ENCODE measurements at regions not wholly inside any gene's neighbourhood (a gene's known extent, or its start where the extent isn't known, plus 50 kb on each side); places are given as distances from the start of the nearest gene placed in this dataset.

DNA sequence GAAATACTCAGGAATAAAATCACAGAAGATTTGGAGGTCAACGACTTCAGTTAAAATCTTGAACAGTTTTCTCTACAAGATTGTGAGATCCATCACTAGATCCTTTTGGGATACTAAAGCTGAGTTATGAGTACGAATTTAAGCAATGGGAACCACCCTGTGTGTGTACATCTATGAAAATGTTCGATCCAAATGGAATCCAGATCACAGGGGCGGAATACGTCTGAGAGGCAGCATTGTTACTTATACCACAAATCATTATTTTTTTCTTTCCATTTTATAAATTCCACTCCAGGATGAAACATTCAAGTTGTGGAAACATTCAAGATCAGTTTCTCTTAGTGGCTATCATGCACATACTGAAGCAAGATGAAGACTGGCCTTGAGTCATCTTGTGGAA, 239.3 kb upstream of the PAPPA start:
- DNase-seq = no peak

DNA sequence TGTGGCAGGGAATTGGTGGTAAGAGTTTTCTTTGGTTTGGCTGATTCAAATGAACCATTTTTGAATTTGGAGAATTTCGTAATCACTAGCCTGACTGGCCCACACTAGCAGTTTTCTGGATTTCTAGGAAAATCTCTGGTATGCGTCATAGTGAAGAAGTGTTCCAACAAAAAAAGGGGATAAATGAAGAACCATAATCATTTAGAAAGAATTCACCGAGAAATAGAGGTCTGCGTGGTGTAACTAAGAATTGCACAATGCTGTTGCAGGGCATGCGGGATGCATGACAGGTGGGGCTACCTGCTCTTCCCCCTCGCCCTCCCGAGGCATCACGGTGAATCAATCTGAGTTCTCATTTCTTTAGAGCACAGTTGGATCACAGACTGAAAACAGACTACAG, 232.3 kb upstream of the PAPPA start:
- DNase-seq = no peak

DNA sequence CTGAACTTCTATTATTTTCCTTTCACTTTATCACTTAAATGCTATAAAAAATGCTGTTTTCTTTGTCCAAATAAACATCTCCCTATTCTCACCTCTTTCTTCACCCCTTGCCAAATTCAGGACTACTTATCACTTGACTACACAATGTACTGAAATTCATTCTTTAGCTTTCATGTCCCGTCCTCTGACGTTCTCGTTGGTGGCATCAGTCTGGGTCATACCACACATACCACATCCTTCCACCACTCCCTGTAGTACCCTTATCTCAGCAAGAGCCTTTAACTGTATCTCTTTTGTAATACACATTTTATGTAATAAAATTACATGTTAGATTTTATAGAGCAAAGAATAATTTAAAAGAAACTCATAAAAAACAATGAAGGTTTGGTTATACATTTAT, 231.1 kb upstream of the PAPPA start:
- DNase-seq = no peak

DNA sequence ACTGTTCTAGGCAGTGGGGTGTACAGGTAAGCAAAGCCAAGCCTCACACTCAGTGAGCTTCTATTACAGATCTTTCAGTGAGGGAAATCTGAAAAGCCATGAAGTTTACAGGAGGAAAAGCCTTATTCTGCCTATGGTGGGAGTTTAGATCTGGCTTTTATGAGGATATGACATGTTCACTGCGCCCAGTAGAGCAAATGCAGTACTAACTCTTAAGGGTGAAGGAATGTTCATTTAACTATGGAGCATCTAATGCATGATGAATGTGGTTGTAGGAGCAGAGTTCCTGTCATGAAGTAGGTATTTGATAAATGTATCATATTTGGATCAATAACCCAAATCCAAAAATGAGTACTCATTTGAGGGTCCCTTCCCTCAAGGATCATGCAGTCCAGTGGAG, 230.2 kb upstream of the PAPPA start:
- no peak for DNase-seq

DNA sequence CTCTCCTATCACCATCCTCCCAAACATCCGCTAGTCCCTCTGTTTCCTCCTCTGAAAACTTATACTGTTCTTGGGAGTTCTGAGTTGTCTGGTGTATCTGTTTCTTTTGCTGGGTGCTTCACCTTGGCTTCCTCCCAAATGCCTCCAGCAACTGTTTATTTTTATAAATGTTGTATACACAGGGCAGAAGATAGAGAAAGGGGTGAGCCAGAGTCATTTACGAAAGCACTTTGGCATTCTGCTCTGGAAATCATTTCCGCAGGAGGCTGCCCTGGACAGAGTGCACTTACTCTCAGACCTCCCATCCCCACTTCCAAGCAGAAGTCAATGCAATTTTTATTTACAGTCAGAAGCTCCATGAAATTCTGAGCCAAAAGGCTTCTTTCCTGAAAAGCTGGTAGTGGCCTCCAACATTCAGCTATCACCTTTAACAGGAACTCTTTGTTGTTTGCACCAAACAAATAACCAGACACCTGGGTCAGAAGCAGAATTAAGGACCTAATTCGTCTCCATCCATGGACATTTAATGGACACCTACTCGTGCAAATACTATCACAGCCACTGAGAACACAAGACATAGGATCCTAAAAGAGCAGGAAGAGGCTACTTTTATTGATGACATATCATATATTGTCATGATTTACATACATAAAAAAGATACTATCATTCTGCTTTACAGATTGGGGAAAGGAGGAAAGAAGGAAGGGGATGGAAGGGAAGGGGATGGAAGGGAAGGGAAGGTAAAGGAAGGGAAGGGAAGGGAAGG, 229.5 kb upstream of the PAPPA start:
- no peak for DNase-seq

DNA sequence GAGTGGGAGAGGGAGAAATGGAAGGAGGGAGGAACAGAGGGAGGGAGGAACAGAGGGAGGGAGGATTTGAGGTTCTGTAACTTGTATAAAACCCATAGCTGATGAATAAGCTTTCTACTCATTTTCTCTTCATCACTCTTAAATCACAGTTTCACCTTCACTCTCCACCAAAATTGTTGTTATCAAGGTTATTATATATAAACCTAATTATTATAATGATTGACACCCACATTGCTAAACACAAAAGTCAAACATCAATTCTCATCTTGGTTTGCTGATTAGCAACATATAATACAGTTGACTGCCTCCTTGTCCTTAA, 229.0 kb upstream of the PAPPA start:
- DNase-seq = no peak

DNA sequence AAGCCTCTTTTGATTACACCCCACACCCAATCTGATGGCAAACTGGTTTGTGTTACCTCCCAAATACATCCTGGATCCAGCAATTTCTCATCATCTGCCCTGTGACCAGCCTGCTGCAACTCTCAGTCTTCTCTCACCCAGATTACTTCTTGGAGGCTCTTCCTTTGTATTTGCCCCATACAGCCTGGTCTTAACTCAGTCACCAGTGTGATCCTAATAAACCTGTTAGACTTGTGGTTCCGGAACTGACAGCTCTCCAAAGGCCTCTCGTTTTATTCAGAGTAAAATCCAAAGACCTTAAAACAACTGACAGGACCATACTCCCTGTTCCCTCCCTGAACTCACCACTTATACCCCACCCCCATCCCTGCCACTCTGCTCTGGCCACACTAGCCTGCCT, 228.2 kb upstream of the PAPPA start:
- DNase-seq = no peak

DNA sequence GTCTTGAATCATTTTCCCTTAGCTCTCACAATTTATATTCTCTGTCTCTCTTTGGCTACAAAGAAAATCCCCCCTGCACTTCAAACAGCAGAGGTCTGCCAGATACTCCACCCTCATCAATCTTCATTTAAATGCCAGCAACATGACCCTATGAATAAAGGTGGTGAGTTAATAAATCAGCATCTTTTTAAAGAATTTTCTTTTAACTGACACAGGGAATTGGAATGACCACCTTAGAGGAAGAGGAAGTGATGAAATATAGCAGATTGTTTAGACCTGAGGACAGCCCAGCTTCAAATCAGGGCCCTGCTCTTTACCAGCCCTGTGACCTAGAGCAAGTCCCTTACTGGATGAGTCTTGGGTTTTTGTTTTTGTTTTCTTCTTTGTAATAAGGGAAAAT, 223.1 kb upstream of the PAPPA start:
- DNase-seq = no peak

DNA sequence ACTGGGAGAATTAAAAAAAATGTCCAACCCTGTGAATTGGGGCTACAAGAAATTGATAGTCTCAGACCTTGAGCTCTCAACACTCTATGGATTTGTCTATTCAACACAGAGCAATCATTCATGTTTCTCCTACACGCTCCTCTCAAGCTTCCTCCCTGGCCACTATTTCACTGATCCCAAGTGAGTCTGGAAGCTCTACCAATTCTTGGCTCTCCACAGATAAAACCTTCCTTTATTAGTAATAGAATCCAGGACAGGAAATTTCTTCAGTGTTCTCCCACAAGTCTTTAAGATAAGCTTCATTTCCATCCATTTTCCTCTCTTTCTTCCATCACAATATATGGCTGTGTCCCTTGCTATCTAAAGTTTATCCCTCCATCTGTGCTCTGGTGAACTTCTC, 215.1 kb upstream of the PAPPA start:
- no peak for DNase-seq

DNA sequence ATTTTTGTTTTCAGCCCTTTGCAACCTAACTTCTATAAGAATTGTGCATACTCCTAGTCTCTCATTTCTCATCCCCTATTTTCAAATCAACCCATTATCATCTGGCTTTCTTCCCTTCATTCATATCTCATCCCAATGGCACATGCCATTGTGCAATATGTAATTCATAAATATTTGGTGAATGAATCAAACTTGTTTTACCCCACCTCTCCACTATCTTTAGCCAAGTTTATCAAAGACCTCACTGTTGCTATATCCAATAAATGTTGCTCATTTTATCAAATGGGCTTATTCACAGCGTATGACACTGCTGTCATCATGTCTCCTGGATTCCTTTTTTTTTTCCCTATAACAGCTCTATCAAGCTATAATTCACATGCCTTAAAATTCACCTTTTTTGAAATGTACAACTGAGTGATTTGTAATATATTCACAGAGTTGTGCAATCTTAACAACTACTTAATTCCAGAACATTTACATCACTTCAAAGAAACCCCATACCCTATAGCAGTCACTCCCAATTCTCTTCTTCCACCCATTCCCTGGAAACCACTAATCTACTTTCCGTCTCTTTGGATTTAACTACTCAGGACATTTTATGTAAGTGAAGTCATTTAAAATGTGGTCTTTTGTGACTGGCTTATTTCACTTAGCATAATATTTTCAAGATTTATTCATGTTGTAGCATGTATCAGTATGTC, 214.4 kb upstream of the PAPPA start:
- DNase-seq = no peak

DNA sequence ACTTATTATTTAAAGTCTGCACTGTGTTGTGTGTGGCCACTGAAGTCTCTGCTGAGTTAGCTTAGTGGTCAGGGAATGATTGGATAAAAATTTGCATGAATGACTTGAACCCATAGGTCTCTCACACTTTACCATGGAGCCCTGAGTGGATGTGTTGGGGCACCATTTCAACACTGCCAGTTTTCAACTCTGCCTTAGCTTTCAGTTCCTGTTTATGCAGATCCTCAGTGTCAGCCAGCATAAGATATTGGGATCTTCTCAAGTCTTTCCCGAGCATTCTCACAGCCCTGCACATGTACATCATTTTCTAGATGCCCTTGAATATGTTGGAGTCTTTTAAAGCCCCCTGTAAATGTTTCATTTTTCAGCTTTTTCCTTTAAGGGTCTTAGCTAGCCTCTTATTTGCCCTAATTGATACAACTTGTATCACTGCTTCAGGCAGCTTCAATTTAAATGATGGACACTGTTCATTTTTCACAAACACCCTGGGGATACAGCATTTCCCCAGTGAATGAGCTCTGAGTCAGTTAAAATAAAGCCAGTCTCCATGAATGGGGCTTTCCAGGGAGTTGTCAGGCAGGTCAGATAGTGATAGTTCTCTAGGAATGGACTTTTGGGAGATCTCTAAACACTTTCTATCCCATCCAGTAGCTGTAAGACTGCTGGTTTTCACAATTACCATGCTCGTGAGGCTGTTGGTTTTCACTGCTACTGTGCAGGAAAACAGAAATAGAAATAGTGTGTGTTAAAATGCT, 211.9 kb upstream of the PAPPA start:
- no peak for DNase-seq

DNA sequence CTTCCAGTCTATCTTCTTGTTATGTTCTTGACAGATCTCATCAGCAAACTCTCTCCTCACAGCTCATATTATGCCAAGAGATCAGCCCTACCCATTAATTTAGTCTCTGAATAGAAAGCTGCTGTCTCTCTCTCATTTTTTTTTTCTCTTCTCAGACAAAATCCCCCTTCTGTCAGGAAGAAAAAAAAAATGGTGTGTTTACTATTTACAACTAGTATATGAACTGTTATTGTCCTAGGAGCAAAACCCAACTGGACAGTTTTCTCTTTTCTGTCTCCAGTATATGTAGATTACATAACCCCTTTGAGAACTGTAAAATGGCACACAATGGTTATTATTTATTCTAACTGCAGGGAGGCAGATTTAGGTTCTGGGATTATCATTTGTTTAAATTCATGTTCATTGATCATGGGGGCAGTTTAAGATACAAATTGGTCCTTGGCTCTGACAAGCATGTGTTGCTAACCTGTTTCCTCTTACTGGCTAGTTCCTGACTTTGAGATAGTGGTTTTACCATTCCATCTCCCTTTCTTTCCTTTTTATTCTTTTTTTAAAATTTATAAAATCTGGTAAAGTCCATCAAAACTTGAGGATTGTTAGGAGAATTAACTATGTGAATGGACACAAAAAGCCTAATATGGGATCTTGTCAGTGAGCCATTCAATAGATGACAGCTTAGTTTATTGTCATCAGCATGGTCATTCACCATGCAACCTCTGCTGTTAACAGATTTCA, 210.0 kb upstream of the PAPPA start:
- no peak for DNase-seq

DNA sequence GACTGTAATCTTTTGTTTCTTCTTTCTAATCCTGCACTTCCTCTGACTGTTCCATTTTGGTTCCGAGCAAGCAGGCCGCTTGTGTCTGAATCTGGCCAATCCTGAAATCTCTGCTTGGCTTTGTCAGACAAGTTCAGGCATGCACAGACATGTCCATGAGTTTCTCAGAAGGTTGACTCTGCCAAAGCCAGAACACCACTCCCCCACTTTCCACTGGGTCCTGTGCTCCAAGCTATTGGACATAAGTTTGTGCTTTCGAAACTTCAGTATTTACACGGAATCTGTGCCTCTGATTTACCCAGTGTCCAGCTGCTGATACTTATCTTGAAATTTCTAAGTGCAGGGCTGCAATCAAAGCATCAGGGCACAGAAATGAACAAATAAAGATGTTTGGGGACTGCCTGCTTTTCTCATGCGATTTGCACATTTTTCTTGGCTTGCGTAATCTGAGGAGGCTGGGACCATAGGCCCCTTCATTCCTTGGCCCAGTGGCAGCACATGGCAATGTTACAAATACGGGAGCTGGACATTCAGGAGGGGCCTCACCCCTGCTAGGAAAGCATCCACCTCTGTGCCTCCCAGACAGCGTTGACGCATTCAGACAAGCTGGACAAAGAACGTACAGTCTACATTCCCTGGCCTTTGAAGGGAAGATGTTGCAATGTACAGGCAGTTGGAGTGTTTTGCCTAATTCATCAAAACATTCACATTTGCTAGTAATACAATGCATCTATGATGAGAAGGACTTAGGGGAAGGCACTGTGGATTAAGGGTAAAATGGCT, 209.2 kb upstream of the PAPPA start:
- peak; percentile 33 for DNase-seq

DNA sequence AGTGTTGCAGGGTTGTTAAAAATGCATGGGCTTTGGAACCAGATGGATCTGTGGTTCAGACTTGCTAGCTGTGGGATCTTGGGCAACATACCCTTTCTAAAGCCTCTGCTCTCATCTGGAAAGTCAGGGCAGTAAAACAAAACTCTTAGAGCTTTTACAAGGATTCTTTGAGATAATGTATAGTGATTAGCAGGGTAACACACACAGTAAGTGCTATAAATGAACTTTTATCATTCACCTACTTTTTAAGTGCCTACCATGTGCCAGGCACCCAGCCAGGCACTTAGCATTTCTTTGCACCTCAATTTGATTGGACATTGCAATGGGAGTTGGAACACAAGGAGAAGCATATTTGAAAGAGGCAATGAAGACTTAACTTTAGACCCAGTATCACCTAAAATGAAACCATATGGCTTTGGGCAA, 208.6 kb upstream of the PAPPA start:
- no peak for DNase-seq

DNA sequence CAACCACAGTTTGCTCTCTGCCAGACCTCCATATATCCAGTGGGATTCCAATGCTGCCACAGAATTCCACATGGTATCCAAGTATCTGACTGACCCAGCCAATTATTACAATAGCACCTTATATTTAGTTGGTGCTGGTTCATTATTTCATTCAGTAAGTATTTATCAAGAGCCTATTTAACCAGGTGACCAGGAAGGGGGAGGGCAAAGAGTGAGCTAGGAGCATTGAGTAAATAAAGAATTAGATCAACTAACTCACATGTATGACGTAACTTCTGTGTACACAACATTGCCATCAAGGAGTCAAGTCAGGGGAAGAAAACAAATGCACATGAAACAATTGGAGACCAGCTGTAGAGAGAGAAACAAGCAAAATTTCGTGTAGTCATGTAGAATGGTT, 207.1 kb upstream of the PAPPA start:
- peak; percentile 25 for DNase-seq

DNA sequence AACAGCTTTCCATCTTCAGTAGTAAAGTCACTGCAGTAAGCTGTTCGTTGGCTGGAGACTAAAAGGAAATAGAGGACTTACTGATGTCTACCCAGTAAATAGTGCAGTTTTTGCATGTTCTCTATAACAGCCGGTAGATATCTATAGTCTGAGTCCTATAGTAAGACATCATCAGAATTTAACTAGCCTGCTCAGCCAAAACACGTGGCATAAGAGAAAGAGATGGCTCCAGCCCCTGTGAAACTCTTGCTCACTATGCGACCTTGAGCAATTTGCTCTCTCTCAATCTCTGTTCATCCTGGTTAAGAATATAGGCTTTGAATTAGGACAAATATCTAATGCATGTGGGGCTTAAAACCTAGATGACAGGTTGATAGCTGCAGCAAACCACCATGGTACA, 201.6 kb upstream of the PAPPA start:
- no peak for DNase-seq

DNA sequence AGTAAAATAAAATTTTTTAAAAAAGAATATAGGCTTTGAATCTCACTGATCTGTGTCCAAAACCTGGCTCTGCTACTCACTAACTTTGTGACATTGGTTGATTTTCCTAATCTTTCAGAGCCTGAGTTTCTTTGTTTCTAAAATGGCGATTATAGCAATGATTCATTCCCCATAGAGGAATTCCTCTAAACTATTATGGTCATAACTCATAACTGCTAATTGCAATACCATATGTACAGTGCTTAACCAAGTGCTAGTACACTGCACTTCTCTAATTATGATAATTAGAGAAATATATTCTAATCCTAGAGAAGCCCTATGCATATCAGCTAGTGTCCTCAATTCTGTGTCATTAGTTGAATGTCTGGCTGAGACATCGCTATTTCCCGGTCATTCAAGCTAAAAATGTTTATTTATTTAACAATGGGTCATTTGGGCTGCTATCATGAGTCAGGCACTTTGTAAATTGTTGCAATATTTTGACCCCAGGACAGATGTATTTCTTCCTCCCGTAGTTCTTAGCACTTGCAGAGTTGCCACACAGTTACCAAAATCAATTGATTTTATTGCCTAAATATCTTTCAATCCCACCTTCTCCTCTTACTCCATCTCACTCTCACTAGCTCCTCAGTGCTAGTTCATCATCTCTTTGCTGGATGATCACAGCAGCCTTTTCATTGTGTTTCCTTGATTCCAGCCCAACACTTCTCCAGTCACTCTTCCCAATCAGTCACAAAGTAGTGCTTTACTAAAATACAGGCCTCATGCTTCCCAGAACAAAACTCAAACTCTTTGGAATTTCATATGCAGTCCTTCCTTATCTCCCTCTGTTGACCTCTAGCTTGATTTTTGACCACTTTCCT, 200.9 kb upstream of the PAPPA start:
- DNase-seq = no peak

DNA sequence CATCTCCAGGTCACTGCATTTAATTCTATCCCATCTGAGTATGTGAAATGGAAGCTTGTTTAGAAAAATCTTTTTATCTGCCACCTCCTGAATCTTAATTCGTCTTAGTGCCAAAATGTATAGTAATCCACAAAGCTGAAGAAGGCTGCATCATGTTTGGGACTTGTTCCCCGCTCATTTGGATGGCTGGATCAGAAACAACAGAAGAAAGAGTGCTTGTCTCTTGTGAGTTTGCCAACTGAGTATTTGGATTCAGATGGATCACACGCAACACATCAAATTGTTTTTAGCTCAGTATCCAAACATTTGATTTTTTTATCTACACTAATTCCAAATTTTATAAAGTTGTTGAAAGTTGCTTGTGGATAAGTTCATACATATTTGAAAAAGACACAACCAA, 197.2 kb upstream of the PAPPA start:
- DNase-seq = no peak

DNA sequence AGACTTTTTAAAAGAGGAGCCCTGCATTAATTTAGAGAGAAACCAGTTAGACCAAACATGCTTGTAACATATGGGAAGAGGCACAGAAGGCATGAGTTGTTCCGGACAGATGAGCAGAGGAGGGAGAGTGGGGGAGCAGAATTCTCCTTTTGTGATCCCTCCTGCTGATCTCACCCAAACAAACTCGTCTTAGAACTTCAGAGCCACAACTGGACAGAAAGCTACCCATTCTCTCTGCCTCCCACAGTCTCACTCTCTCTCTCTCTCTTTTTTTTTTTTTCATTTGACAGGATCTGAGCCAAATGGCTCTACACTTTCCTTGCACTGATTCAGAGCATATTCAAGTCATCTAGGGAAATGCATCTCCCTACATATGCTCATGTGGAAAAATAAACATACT, 196.0 kb upstream of the PAPPA start:
- no peak for DNase-seq

DNA sequence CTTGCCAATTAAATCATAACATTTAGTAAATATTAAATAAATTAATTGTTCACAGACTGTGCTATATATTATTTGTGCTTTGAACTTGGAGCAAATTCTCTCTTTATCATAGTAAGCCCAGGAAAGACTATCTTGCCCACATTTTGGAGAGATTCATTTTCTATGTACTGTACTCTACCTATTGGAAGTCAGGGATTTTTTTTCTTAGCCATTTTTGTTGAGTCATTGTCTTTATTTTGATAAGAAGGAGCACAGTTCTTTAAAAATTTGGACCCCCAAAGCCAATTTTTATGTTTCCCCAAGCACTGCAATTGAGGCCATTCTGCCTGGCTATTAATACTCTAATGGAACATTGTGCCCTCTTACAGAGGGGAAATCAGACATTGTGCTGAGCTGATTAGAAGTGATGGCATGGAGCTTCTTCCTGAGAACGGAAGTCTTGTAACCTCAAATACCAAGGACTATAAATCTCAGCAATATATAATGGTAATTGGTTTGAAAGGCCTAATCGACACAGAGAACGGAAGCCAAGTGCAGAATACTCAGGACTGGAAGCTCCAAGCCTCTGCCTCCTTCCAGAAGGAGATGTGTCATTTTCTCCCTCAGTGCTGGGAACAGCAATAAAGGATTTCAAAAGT, 188.8 kb upstream of the PAPPA start:
- DNase-seq = no peak

DNA sequence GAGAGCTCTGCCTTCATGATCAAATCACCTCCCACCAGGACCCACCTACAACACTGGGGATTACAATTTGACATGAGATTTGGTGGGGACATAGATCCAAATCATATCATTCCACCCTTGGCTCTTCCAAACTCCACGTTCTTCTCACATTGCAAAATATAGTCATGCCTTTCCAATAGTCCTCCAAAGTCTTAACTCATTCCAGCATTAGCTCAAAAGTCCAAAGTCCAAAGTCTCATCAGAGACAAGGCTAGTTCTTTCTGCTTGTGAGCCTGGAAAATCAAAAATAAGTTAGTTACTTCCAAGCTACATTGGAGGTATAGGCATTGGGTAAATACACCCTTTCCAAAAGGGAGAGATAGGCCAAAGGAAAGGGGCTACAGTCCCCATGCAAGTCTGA, 186.9 kb upstream of the PAPPA start:
- DNase-seq = no peak
